H1 (cell line): ENCODE measurements at regions not wholly inside any gene's neighbourhood (a gene's known extent, or its start where the extent isn't known, plus 50 kb on each side); places are given as distances from the start of the nearest gene placed in this dataset.

Experiments used
- CTCF ChIA-PET: fragments of 300-600 bp; sonication (Branson Sonifier 250); formaldehyde crosslinking; loops from one replicate; lab custom pipeline; 2021; ENCODE audit not compliant: partially characterized antibody; lab: Charles Lee
- POLR2A ChIA-PET: fragments of 300-600 bp; sonication (Branson Sonifier 250); formaldehyde crosslinking; loops from one replicate; lab custom pipeline; 2021; ENCODE audit warnings: inconsistent platforms; ENCODE audit not compliant: partially characterized antibody; lab: Charles Lee
- DNase-seq, 2 experiments: peaks; one replicate each; pipeline versions ENCODE4 v3.0.0 to v3.0.0-alpha.2; 2010 to 2022; ENCODE audit warnings: low spot score in 2 of 2, low read depth in 1 of 2, mixed read lengths in 1 of 2
- FAIRE-seq: peaks from 2 replicates; lab custom pipeline; 2011; peaks lifted over from hg19 to GRCh38; lab: Jason Lieb, UNC
- H2AFZ ChIP-seq: 2 replicates; pipeline ENCODE4 v1.8.1; 2012; ENCODE audit warnings: low read length, inconsistent platforms
- H2AK5ac ChIP-seq: 2 replicates; pipeline ENCODE4 v1.6.1; 2013; ENCODE audit warnings: low read depth, low read length
- H2BK120ac ChIP-seq: replicated peaks from 2 replicates; pipeline ENCODE3; 2013; ENCODE audit warnings: low read depth, low read length, inconsistent platforms
- H2BK12ac ChIP-seq: 2 replicates; pipeline ENCODE4 v1.6.1; 2013; ENCODE audit warnings: low read depth, low read length
- H2BK15ac ChIP-seq: 2 replicates; pipeline ENCODE4 v1.6.1; 2013; ENCODE audit warnings: low read length
- H2BK20ac ChIP-seq: 2 replicates; pipeline ENCODE4 v1.6.1; 2013; ENCODE audit warnings: low read length
- H2BK5ac ChIP-seq: 2 replicates; pipeline ENCODE4 v1.6.1; 2013; ENCODE audit warnings: low read depth, low read length
- H3K14ac ChIP-seq: 2 replicates; pipeline ENCODE4 v1.6.1; 2013; ENCODE audit warnings: inconsistent platforms; ENCODE audit not compliant: insufficient read length
- H3K18ac ChIP-seq: 2 replicates; pipeline ENCODE4 v1.6.1; 2013; ENCODE audit warnings: low read length; ENCODE audit errors: extremely low read depth
- H3K23ac ChIP-seq: 2 replicates; pipeline ENCODE4 v1.6.1; 2013; ENCODE audit warnings: inconsistent platforms; ENCODE audit not compliant: insufficient read length
- H3K23me2 ChIP-seq: 2 replicates; pipeline ENCODE4 v1.6.1; 2013; ENCODE audit warnings: low read depth, low read length
- H3K27ac ChIP-seq: 2 replicates; pipeline ENCODE4 v1.6.1; 2011; ENCODE audit warnings: low read depth, low read length, inconsistent platforms
- H3K27me3 ChIP-seq, 4 experiments: replicated peaks in 1 of 4; 1 replicate in 1 of 4; 2 replicates in 3 of 4; pipeline versions ENCODE4 v1.6.1 to v1.8.1; 2011 to 2013; ENCODE audit warnings: low read length in 3 of 4, mild to moderate bottlenecking in 3 of 4, inconsistent platforms in 2 of 4, mixed read lengths in 2 of 4, moderate library complexity in 1 of 4; ENCODE audit not compliant: control insufficient read depth in 3 of 4, insufficient read depth in 3 of 4; ENCODE audit errors: extremely low read depth in 1 of 4
- H3K36me3 ChIP-seq, 4 experiments: 2 replicates each; pipeline versions ENCODE4 v1.6.1 to v1.8.1; 2011 to 2013; ENCODE audit warnings: mild to moderate bottlenecking in 4 of 4, low read length in 3 of 4, moderate library complexity in 2 of 4, control low read depth in 1 of 4, inconsistent platforms in 1 of 4; ENCODE audit not compliant: insufficient read depth in 4 of 4, control insufficient read depth in 2 of 4
- H3K4ac ChIP-seq: replicated peaks from 2 replicates; pipeline ENCODE3; 2013; ENCODE audit warnings: low read length, low read depth, mixed read lengths, inconsistent platforms; ENCODE audit not compliant: insufficient read length
- H3K4me1 ChIP-seq, 4 experiments: replicated peaks in 1 of 4; 1 replicate in 1 of 4; 2 replicates in 3 of 4; pipeline versions ENCODE4 v1.6.1 to v1.8.1; 2011 to 2013; ENCODE audit warnings: low read length in 3 of 4, inconsistent platforms in 2 of 4, mixed read lengths in 1 of 4; ENCODE audit not compliant: insufficient read depth in 4 of 4, control insufficient read depth in 3 of 4
- H3K4me2 ChIP-seq, 2 experiments: 2 replicates each; pipeline versions ENCODE4 v1.6.1 to v1.8.1; 2011 to 2013; ENCODE audit warnings: low read depth in 2 of 2, low read length in 2 of 2, control low read depth in 1 of 2, inconsistent platforms in 1 of 2, mild to moderate bottlenecking in 1 of 2; ENCODE audit not compliant: insufficient read depth in 1 of 2
- H3K4me3 ChIP-seq, 4 experiments: fragments of 200-600, 300-600 bp in 1 of 4; sonication (generic), shearing (Covaris generic), sonication (Bioruptor Twin) in 1 of 4; 2 replicates each; pipeline versions ENCODE4 v1.5.1 to v1.8.1; 2011 to 2016; ENCODE audit warnings: low read length in 4 of 4, low read depth in 3 of 4, control low read depth in 2 of 4, inconsistent platforms in 2 of 4, mild to moderate bottlenecking in 2 of 4, mixed read lengths in 1 of 4, moderate library complexity in 1 of 4; ENCODE audit not compliant: insufficient read depth in 2 of 4; ENCODE audit errors: extremely low read depth in 1 of 4
- H3K56ac ChIP-seq: replicated peaks from 2 replicates; pipeline ENCODE3; 2013; ENCODE audit warnings: low read depth, mild to moderate bottlenecking, mixed read lengths, low read length, inconsistent platforms; ENCODE audit not compliant: insufficient read length
- H3K79me1 ChIP-seq: 2 replicates; pipeline ENCODE4 v1.6.1; 2013; ENCODE audit warnings: low read depth, low read length, control low read depth
- H3K79me2 ChIP-seq, 2 experiments: 2 replicates each; pipeline versions ENCODE4 v1.6.1 to v1.8.1; 2012 to 2013; ENCODE audit warnings: low read length in 2 of 2, mild to moderate bottlenecking in 2 of 2, inconsistent platforms in 1 of 2; ENCODE audit not compliant: insufficient read depth in 2 of 2, control insufficient read depth in 1 of 2
- H3K9ac ChIP-seq, 4 experiments: replicated peaks in 1 of 4; 1 replicate in 1 of 4; 2 replicates in 3 of 4; pipeline versions ENCODE4 v1.6.1 to v1.8.1; 2011 to 2013; ENCODE audit warnings: low read depth in 3 of 4, low read length in 3 of 4, control low read depth in 2 of 4, mild to moderate bottlenecking in 2 of 4, moderate library complexity in 2 of 4, inconsistent platforms in 1 of 4; ENCODE audit errors: extremely low read depth in 1 of 4
- H3K9me3 ChIP-seq, 2 experiments: 2 replicates each; pipeline versions ENCODE4 v1.6.1 to v1.8.1; 2012 to 2013; ENCODE audit warnings: mild to moderate bottlenecking in 2 of 2, moderate library complexity in 2 of 2, control low read depth in 1 of 2, inconsistent platforms in 1 of 2, low read depth in 1 of 2, low read length in 1 of 2, mixed read lengths in 1 of 2; ENCODE audit not compliant: insufficient read depth in 2 of 2
- H4K20me1 ChIP-seq, 2 experiments: replicated peaks in 1 of 2; 2 replicates each; pipeline versions ENCODE3 to v1.8.1; 2011 to 2013; ENCODE audit warnings: inconsistent platforms in 2 of 2, low read length in 2 of 2, mild to moderate bottlenecking in 1 of 2; ENCODE audit not compliant: insufficient read depth in 2 of 2, control insufficient read depth in 1 of 2
- H4K5ac ChIP-seq: 2 replicates; pipeline ENCODE4 v1.6.1; 2013; ENCODE audit warnings: low read length, low read depth, mixed read lengths, inconsistent platforms; ENCODE audit not compliant: insufficient read length
- H4K8ac ChIP-seq: 2 replicates; pipeline ENCODE4 v1.8.0; 2013; ENCODE audit warnings: mild to moderate bottlenecking, moderate library complexity, low read length, inconsistent platforms; ENCODE audit not compliant: insufficient read depth; ENCODE audit errors: extremely low read depth
- H4K91ac ChIP-seq: replicated peaks from 2 replicates; pipeline ENCODE3; 2013; ENCODE audit warnings: low read length, mixed read lengths, inconsistent platforms; ENCODE audit not compliant: insufficient read length
- ASH2L ChIP-seq: fragments of 200-600, 300-600 bp; sonication (generic); IDR thresholded peaks from one replicate; pipeline ENCODE4 v1.7.1; 2017; ENCODE audit warnings: low read length
- ATF2 ChIP-seq: IDR thresholded peaks from 2 replicates; pipeline ENCODE4 v1.6.1; 2012; ENCODE audit warnings: low read length, inconsistent platforms
- EP300 ChIP-seq, 2 experiments: IDR thresholded peaks; 1 replicate in 1 of 2; 2 replicates in 1 of 2; pipeline ENCODE4 v1.6.1; 2011 to 2012; ENCODE audit warnings: low read depth in 2 of 2, low read length in 2 of 2, mild to moderate bottlenecking in 2 of 2, borderline replicate concordance in 1 of 2, inconsistent platforms in 1 of 2, moderate library complexity in 1 of 2
- MAFK ChIP-seq: IDR thresholded peaks from 2 replicates; pipeline ENCODE4 v1.6.1; 2012; ENCODE audit warnings: low read depth, mild to moderate bottlenecking, improper control_type of control experiment, low read length
- NRF1 ChIP-seq: IDR thresholded peaks from 2 replicates; pipeline ENCODE4 v1.6.1; 2011; ENCODE audit warnings: mild to moderate bottlenecking, low read depth, low read length, improper control_type of control experiment
- TAF1 ChIP-seq: IDR thresholded peaks from 2 replicates; pipeline ENCODE4 v1.6.1; 2011; ENCODE audit warnings: mild to moderate bottlenecking, low read depth, low read length
- TAF7 ChIP-seq: optimal IDR thresholded peaks from 2 replicates; pipeline ENCODE3; 2011; ENCODE audit warnings: low read depth, mild to moderate bottlenecking, inconsistent platforms, low read length, moderate library complexity, borderline replicate concordance
- USF2 ChIP-seq: IDR thresholded peaks from 2 replicates; pipeline ENCODE4 v1.6.1; 2011; ENCODE audit warnings: low read length, improper control_type of control experiment
- ZNF274 ChIP-seq: IDR thresholded peaks from 2 replicates; pipeline ENCODE4 v1.7.0; 2012; ENCODE audit warnings: low read length, borderline replicate concordance; ENCODE audit errors: extremely low read depth
- WGBS, 2 experiments: shearing (Covaris generic) in 1 of 2; methylation state at CpG; one replicate each; pipeline versions ENCODE4 v1.1.6 to v1.1.7; 2013 to 2015; ENCODE audit warnings: low lambda C conversion rate in 2 of 2, mixed read lengths in 2 of 2, inconsistent platforms in 1 of 2, low coverage in 1 of 2, missing lambda C conversion rate in 1 of 2; ENCODE audit not compliant: insufficient replicate concordance in 2 of 2, insufficient coverage in 1 of 2, insufficient read length in 1 of 2; ENCODE audit errors: extremely low coverage in 1 of 2, missing lambda C conversion rate in 1 of 2; 5-methylcytosine and 5-hydroxymethylcytosine counted together

GRCh38 chr2:198259496-198259895 is 455.1 kb downstream of the PLCL1 start:
- no peak overlapping the region for H2AK5ac ChIP-seq
- H3K36me3 ChIP-seq, result no peaks in the 10 kb centered on the region
- no peaks in the 10 kb centered on the region for H3K27me3 ChIP-seq
- no peak overlapping the region for H3K23ac ChIP-seq
- no peak overlapping the region for H2BK5ac ChIP-seq
- H3K9ac ChIP-seq, result no peak overlapping the region
- no peak overlapping the region for H4K91ac ChIP-seq
- no peak overlapping the region for H3K4me2 ChIP-seq
- TF ChIP-seq MAFK (no peak), NRF1 (no peak), ZNF274 (no peak), EP300 (IDR thresholded peaks at IDR 0.05; ENCODE audit: borderline replicate concordance in 1 of 2, low read depth in 2 of 2, low read length in 2 of 2) (no peak), ASH2L (no peak), TAF1 (no peak), ATF2 (no peak), USF2 (no peak), TAF7 (no peak)
- H3K79me1 ChIP-seq, result no peaks in the 10 kb centered on the region
- no peaks in the 10 kb centered on the region for H3K9me3 ChIP-seq
- H3K56ac ChIP-seq, result no peak overlapping the region
- H3K18ac ChIP-seq, result no peak overlapping the region
- no peak overlapping the region for H2BK120ac ChIP-seq
- H2AFZ ChIP-seq, result no peak overlapping the region
- DNase-seq (no peak), FAIRE-seq (no peak)
- H3K4me3 ChIP-seq, result no peak overlapping the region
- WGBS, 2 experiments, result 97% methylated on average over 3 of the region's 3 CpGs; no CpG with 5 or more reads in 1 of the 2 experiments
- H4K8ac ChIP-seq, result no peak overlapping the region
- no peak overlapping the region for H4K5ac ChIP-seq
- no peaks in the 10 kb centered on the region for H3K79me2 ChIP-seq
- no peaks in the 10 kb centered on the region for H4K20me1 ChIP-seq
- no peaks in the 10 kb centered on the region for H3K23me2 ChIP-seq
- no peaks in the 10 kb centered on the region for H3K4me1 ChIP-seq
- no peak overlapping the region for H3K14ac ChIP-seq
- CTCF ChIA-PET, result interaction anchor here (2.5 kb wide), 1 partner anchor 132 kb away, joined by 8 read pairs; no protein-coding TSS in a partner anchor
- no peak overlapping the region for H2BK15ac ChIP-seq
- no peak overlapping the region for H3K27ac ChIP-seq
- H2BK12ac ChIP-seq, result no peak overlapping the region
- POLR2A ChIA-PET, result no interaction called here
- H2BK20ac ChIP-seq, result no peak overlapping the region
- H3K4ac ChIP-seq, result no peak overlapping the region
